Endothelial cell of umbilical vein (primary cell): ENCODE measurements at regions not wholly inside any gene's neighbourhood (a gene's known extent, or its start where the extent isn't known, plus 50 kb on each side); places are given as distances from the start of the nearest gene placed in this dataset.

ENCODE experiments used
- BruUV-seq: library from RNA; stranded (reverse); fragments of 400-500 nt; replicated peaks from 2 replicates; lab custom pipeline; 2021; lab: Mats Ljungman, UMichigan
- CTCF ChIA-PET: fragments of 300-600, 350-600 bp; sonication (Branson Sonifier 250); formaldehyde crosslinking; loops from one replicate; lab custom pipeline; 2021; ENCODE audit warnings: antibody characterized with exemption, inconsistent platforms; lab: Charles Lee
- POLR2A ChIA-PET: fragments of 300-600, 350-600 bp; sonication (Branson Sonifier 250); formaldehyde crosslinking; loops from one replicate; lab custom pipeline; 2021; ENCODE audit warnings: antibody characterized with exemption, inconsistent platforms; lab: Charles Lee
- DNase-seq: peaks from one replicate; pipeline ENCODE4 v3.0.0-alpha.2; 2011; ENCODE audit warnings: low read depth, low spot score
- FAIRE-seq: peaks from 2 replicates; lab custom pipeline; 2011; peaks lifted over from hg19 to GRCh38; lab: Jason Lieb, UNC
- H2AFZ ChIP-seq: 2 replicates; pipeline ENCODE4 v1.6.0; 2012; ENCODE audit warnings: low read depth, low read length, control low read depth, inconsistent platforms
- H3K27ac ChIP-seq: 2 replicates; pipeline ENCODE4 v1.5.1; 2011; ENCODE audit warnings: low read depth, mild to moderate bottlenecking, control low read depth, low read length, moderate library complexity; ENCODE audit not compliant: insufficient read depth
- H3K27me3 ChIP-seq, 2 experiments: 2 replicates each; pipeline versions ENCODE4 v1.6.0 to v1.6.1; 2011; ENCODE audit warnings: low read length in 2 of 2, mixed read lengths in 1 of 2; ENCODE audit not compliant: control insufficient read depth in 2 of 2, insufficient read depth in 2 of 2
- H3K36me3 ChIP-seq, 2 experiments: 2 replicates in 1 of 2; 3 replicates in 1 of 2; pipeline ENCODE4 v1.5.1; 2011; ENCODE audit warnings: low read length in 2 of 2, mild to moderate bottlenecking in 1 of 2, moderate library complexity in 1 of 2; ENCODE audit not compliant: control insufficient read depth in 2 of 2, insufficient read depth in 2 of 2; ENCODE audit errors: extremely low read depth in 1 of 2
- H3K4me1 ChIP-seq: 3 replicates; pipeline ENCODE4 v1.5.1; 2011; ENCODE audit warnings: mild to moderate bottlenecking, low read length; ENCODE audit not compliant: control insufficient read depth, insufficient read depth; ENCODE audit errors: extremely low read depth
- H3K4me2 ChIP-seq: 2 replicates; pipeline ENCODE4 v1.6.1; 2011; ENCODE audit warnings: low read length, control low read depth, mixed read lengths; ENCODE audit not compliant: insufficient read depth
- H3K4me3 ChIP-seq, 3 experiments: fragments of 200-600 bp in 1 of 3; sonication (generic), shearing (Covaris generic) in 1 of 3; replicated peaks in 1 of 3; 2 replicates each; pipeline ENCODE4 v1.5.1; 2011 to 2016; ENCODE audit warnings: control low read depth in 3 of 3, low read length in 3 of 3, mild to moderate bottlenecking in 2 of 3, inconsistent platforms in 1 of 3, low read depth in 1 of 3, moderate library complexity in 1 of 3; ENCODE audit not compliant: insufficient read depth in 1 of 3
- H3K79me2 ChIP-seq: 2 replicates; pipeline ENCODE4 v1.6.0; 2012; ENCODE audit warnings: low read length, inconsistent platforms; ENCODE audit not compliant: control insufficient read depth, insufficient read depth
- H3K9ac ChIP-seq: replicated peaks from 2 replicates; pipeline ENCODE3; 2011; ENCODE audit warnings: low read length, control low read depth; ENCODE audit not compliant: insufficient read depth; ENCODE audit errors: extremely low read depth
- H3K9me1 ChIP-seq: replicated peaks from 3 replicates; pipeline ENCODE4 v1.6.0; 2011; ENCODE audit warnings: mild to moderate bottlenecking, low read length; ENCODE audit not compliant: control insufficient read depth, insufficient read depth; ENCODE audit errors: extremely low read depth
- H3K9me3 ChIP-seq: replicated peaks from 2 replicates; pipeline ENCODE4 v1.5.1; 2012; ENCODE audit warnings: low read length, inconsistent platforms; ENCODE audit not compliant: control insufficient read depth, insufficient read depth
- H4K20me1 ChIP-seq: replicated peaks from 2 replicates; pipeline ENCODE3; 2011; ENCODE audit warnings: mild to moderate bottlenecking, low read length; ENCODE audit not compliant: control insufficient read depth, insufficient read depth; ENCODE audit errors: extremely low read depth
- EZH2 ChIP-seq: IDR thresholded peaks from 2 replicates; pipeline ENCODE4 v1.6.1; 2012; ENCODE audit warnings: borderline replicate concordance, low read depth, mild to moderate bottlenecking, moderate library complexity, low read length, inconsistent platforms; ENCODE audit not compliant: severe bottlenecking
- FOS ChIP-seq: IDR thresholded peaks from 2 replicates; pipeline ENCODE4 v1.6.1; 2011; ENCODE audit warnings: mild to moderate bottlenecking, low read length, moderate library complexity, borderline replicate concordance; ENCODE audit not compliant: insufficient read depth
- GATA2 ChIP-seq: IDR thresholded peaks from 2 replicates; pipeline ENCODE4 v1.7.0; 2011; ENCODE audit warnings: low read depth, mild to moderate bottlenecking, moderate library complexity, mixed read lengths, low read length; ENCODE audit not compliant: insufficient read length, insufficient read depth
- JUN ChIP-seq: IDR thresholded peaks from 2 replicates; pipeline ENCODE4 v1.6.1; 2011; ENCODE audit warnings: borderline replicate concordance, low read depth; ENCODE audit not compliant: insufficient read length, insufficient read depth
- MYC ChIP-seq: IDR thresholded peaks from one replicate; pipeline ENCODE4 v1.6.1; 2011; ENCODE audit warnings: mild to moderate bottlenecking, low read depth, low read length
- POLR2A ChIP-seq: IDR thresholded peaks from 2 replicates; pipeline ENCODE4 v1.6.1; 2012; ENCODE audit warnings: low read depth, mild to moderate bottlenecking, control low read depth, low read length
- dilution Hi-C: fragments of 300-500 bp; cut with MboI; formaldehyde crosslinking; loops from one replicate; pipeline ENCODE4 v1.15.0; 2019; ENCODE audit warnings: low sequenced_read_pairs; ENCODE audit not compliant: extremely low pct_ligation_motif_present
- intact Hi-C: fragments of 100-400 bp; cut with micrococcal nuclease; formaldehyde crosslinking; loops from one replicate; pipeline ENCODE4 v1.10.0; 2022
- TF ChIP-seq, protein P1 (sequence below): IDR thresholded peaks from 2 replicates; pipeline ENCODE4 v1.6.1; 2011; ENCODE audit not compliant: insufficient read depth, insufficient read length
- TF ChIP-seq, protein P2 (sequence below), 2 donors: IDR thresholded peaks; 1 replicate in 1 of 2; 2 replicates in 1 of 2; pipeline ENCODE4 v1.5.1; 2011; ENCODE audit warnings: low read length in 2 of 2, mild to moderate bottlenecking in 2 of 2, moderate library complexity in 2 of 2, control low read depth in 1 of 2, inconsistent platforms in 1 of 2, low read depth in 1 of 2; ENCODE audit not compliant: insufficient read depth in 1 of 2; ENCODE audit errors: extremely low read depth in 1 of 2

DNA sequence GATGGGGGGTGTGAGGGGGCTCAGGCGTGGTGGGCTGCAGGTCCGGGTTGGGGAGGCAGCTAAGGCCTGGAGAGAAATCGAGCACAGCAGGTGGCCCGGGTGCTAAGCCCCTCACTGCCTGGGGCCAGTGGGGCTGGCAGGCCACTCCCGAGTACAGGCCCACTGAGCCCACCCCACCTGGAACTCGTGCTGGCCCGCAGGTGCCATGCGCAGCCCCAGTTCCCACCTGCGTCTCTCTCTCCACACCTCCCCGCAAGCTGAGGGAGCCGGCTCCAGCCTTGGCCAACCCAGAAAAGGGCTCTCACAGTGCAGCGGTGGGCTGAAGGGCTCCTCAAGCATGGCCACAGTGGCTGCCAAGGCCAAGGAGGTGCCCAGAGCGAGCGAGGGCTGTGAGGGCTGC lies 1047.1 kb upstream of the ADGRL4 start:
- intact Hi-C loops = no loop called here
- Histone ChIP-seq H3K9ac (no peak overlapping the region), H3K79me2 (no peaks in the 10 kb centered on the region), H3K36me3 (no peaks in the 10 kb centered on the region), H3K27me3 (no peaks in the 10 kb centered on the region), H3K4me3 (no peak overlapping the region), H3K27ac (no peak overlapping the region), H2AFZ (no peak overlapping the region), H4K20me1 (no peaks in the 10 kb centered on the region), H3K9me3 (no peaks in the 10 kb centered on the region), H3K4me2 (no peak overlapping the region), H3K9me1 (no peaks in the 10 kb centered on the region), H3K4me1 (no peaks in the 10 kb centered on the region)
- BruUV-seq = no TSS peak
- FAIRE-seq = no peak
- DNase-seq = no peak
- TF ChIP-seq JUN (no peak), FOS (no peak), GATA2 (no peak), MYC (no peak), EZH2 (no peak), POLR2A (no peak)
- TF ChIP-seq, protein P1, sequence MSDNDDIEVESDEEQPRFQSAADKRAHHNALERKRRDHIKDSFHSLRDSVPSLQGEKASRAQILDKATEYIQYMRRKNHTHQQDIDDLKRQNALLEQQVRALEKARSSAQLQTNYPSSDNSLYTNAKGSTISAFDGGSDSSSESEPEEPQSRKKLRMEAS = no peak
- TF ChIP-seq, protein P2, sequence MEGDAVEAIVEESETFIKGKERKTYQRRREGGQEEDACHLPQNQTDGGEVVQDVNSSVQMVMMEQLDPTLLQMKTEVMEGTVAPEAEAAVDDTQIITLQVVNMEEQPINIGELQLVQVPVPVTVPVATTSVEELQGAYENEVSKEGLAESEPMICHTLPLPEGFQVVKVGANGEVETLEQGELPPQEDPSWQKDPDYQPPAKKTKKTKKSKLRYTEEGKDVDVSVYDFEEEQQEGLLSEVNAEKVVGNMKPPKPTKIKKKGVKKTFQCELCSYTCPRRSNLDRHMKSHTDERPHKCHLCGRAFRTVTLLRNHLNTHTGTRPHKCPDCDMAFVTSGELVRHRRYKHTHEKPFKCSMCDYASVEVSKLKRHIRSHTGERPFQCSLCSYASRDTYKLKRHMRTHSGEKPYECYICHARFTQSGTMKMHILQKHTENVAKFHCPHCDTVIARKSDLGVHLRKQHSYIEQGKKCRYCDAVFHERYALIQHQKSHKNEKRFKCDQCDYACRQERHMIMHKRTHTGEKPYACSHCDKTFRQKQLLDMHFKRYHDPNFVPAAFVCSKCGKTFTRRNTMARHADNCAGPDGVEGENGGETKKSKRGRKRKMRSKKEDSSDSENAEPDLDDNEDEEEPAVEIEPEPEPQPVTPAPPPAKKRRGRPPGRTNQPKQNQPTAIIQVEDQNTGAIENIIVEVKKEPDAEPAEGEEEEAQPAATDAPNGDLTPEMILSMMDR (IDR thresholded peaks at IDR 0.05; ENCODE audit: extremely low read depth in 1 of 2, insufficient read depth in 1 of 2, low read depth in 1 of 2, low read length in 2 of 2) = no peak
- ChIA-PET POLR2A (no interaction called here), CTCF (interaction anchor here (0.8 kb wide), 1 partner anchor 30 kb away, joined by 4 read pairs; no protein-coding TSS in a partner anchor)
- dilution Hi-C loops = no loop called here
